MM.1S (cell line): ENCODE measurements at regions not wholly inside any gene's neighbourhood (a gene's known extent, or its start where the extent isn't known, plus 50 kb on each side); places are given as distances from the start of the nearest gene placed in this dataset.

Experiments used
- DNase-seq: peaks from one replicate; pipeline ENCODE4 v3.0.0-alpha.2; 2015
- H2AFZ ChIP-seq: fragments of 300-600 bp; sonication (generic); 2 replicates; pipeline ENCODE4 v1.6.0; 2016; ENCODE audit warnings: antibody characterized with exemption, low read length
- H3F3A ChIP-seq: fragments of 300-600 bp; sonication (generic); 2 replicates; pipeline ENCODE4 v1.6.1; 2016; ENCODE audit warnings: mild to moderate bottlenecking, antibody characterized with exemption, low read length, moderate library complexity, mixed read lengths; ENCODE audit not compliant: insufficient read depth
- H3K27ac ChIP-seq: fragments of 300-600 bp; sonication (generic); 2 replicates; pipeline ENCODE4 v1.5.1; 2016; ENCODE audit warnings: mild to moderate bottlenecking, low read length
- H3K27me3 ChIP-seq: fragments of 300-600 bp; sonication (generic); replicated peaks from 2 replicates; pipeline ENCODE4 v1.6.0; 2016; ENCODE audit warnings: low read length; ENCODE audit not compliant: insufficient read depth
- H3K36me3 ChIP-seq: fragments of 300-600 bp; sonication (generic); replicated peaks from 2 replicates; pipeline ENCODE4 v1.6.1; 2016; ENCODE audit warnings: mild to moderate bottlenecking, low read length, mixed read lengths; ENCODE audit not compliant: insufficient read depth
- H3K4me1 ChIP-seq: fragments of 300-600 bp; sonication (generic); 2 replicates; pipeline ENCODE4 v1.6.1; 2016; ENCODE audit warnings: low read length, mixed read lengths
- H3K4me2 ChIP-seq: fragments of 300-600 bp; sonication (generic); 2 replicates; pipeline ENCODE4 v1.6.0; 2016; ENCODE audit warnings: low read depth, low read length
- H3K4me3 ChIP-seq: fragments of 300-600 bp; sonication (generic); 2 replicates; pipeline ENCODE4 v1.5.1; 2016; ENCODE audit warnings: low read length, mixed read lengths
- H3K79me2 ChIP-seq: fragments of 300-600 bp; sonication (generic); 2 replicates; pipeline ENCODE4 v1.6.1; 2016; ENCODE audit warnings: mixed run types, low read length, mixed read lengths
- H3K9ac ChIP-seq: fragments of 300-600 bp; sonication (generic); 2 replicates; pipeline ENCODE4 v1.6.1; 2016; ENCODE audit warnings: low read length, mixed read lengths
- H3K9me2 ChIP-seq: fragments of 300-600 bp; sonication (generic); replicated peaks from 2 replicates; pipeline ENCODE4 v1.6.1; 2016; ENCODE audit warnings: mild to moderate bottlenecking, low read length, mixed read lengths; ENCODE audit not compliant: insufficient read depth
- H3K9me3 ChIP-seq: fragments of 300-600 bp; sonication (generic); replicated peaks from 2 replicates; pipeline ENCODE4 v1.6.1; 2016; ENCODE audit warnings: mild to moderate bottlenecking, low read length, mixed read lengths; ENCODE audit not compliant: insufficient read depth
- H4K20me1 ChIP-seq: fragments of 300-600 bp; sonication (generic); 2 replicates; pipeline ENCODE4 v1.6.1; 2016; ENCODE audit warnings: mild to moderate bottlenecking, low read length, moderate library complexity, mixed read lengths; ENCODE audit not compliant: insufficient read depth
- CTCF ChIP-seq: fragments of 300-600 bp; sonication (generic); IDR thresholded peaks from 2 replicates; pipeline ENCODE4 v1.5.1; 2016; ENCODE audit warnings: antibody characterized with exemption, low read length, mixed read lengths
- EZH2 ChIP-seq: fragments of 300-600 bp; sonication (generic); optimal IDR thresholded peaks from 2 replicates; pipeline ENCODE3; 2017; ENCODE audit warnings: low read depth, mild to moderate bottlenecking, antibody characterized with exemption, low read length, mixed read lengths
- EZH2phosphoT487 ChIP-seq: fragments of 300-600 bp; sonication (generic); IDR thresholded peaks from 2 replicates; pipeline ENCODE4 v1.6.1; 2018; ENCODE audit warnings: antibody characterized with exemption, low read length

GRCh38 chr4:130698251-130698650 lies 1602.3 kb downstream of the C4orf33 start:
- no peaks in the 10 kb centered on the region for H3K27me3 ChIP-seq

GRCh38 chr4:130699004-130699403 lies 1603.1 kb downstream of the C4orf33 start:
- H3K9me2 ChIP-seq: no peaks in the 10 kb centered on the region
- no peak overlapping the region for H3K4me3 ChIP-seq
- no peaks in the 10 kb centered on the region for H3K79me2 ChIP-seq
- no peaks in the 10 kb centered on the region for H3F3A ChIP-seq
- H3K27me3 ChIP-seq: no peaks in the 10 kb centered on the region
- H3K36me3 ChIP-seq: no peaks in the 10 kb centered on the region
- H4K20me1 ChIP-seq: no peaks in the 10 kb centered on the region
- H2AFZ ChIP-seq: no peak overlapping the region
- no peak overlapping the region for H3K27ac ChIP-seq
- no peak for TF ChIP-seq EZH2
- TF ChIP-seq EZH2phosphoT487: no peak
- TF ChIP-seq CTCF: no peak
- H3K4me1 ChIP-seq: no peaks in the 10 kb centered on the region
- no peak overlapping the region for H3K9ac ChIP-seq
- no peaks in the 10 kb centered on the region for H3K9me3 ChIP-seq
- no peak for DNase-seq
- H3K4me2 ChIP-seq: no peak overlapping the region

More at GRCh38 chr4:130698251-130698650, 1602.3 kb downstream of the C4orf33 start:
- H3K4me2 ChIP-seq: no peak overlapping the region
- H3K4me3 ChIP-seq: no peak overlapping the region
- H3K9me3 ChIP-seq: no peaks in the 10 kb centered on the region
- no peaks in the 10 kb centered on the region for H3K79me2 ChIP-seq
- no peaks in the 10 kb centered on the region for H3K36me3 ChIP-seq
- DNase-seq: no peak
- H3K4me1 ChIP-seq: no peaks in the 10 kb centered on the region
- H4K20me1 ChIP-seq: no peaks in the 10 kb centered on the region
- TF ChIP-seq EZH2phosphoT487 (no peak), EZH2 (no peak), CTCF (no peak)
- no peak overlapping the region for H3K9ac ChIP-seq
- H3F3A ChIP-seq: no peaks in the 10 kb centered on the region
- H2AFZ ChIP-seq: no peak overlapping the region
- no peak overlapping the region for H3K27ac ChIP-seq
- H3K9me2 ChIP-seq: no peaks in the 10 kb centered on the region

GRCh38 chr4:130703211-130703935 lies 1607.4 kb downstream of the C4orf33 start:
- no peak for DNase-seq
- Histone ChIP-seq H3K9me3 (no peaks in the 10 kb centered on the region), H3K4me3 (no peak overlapping the region), H3K27ac (no peak overlapping the region), H3K9me2 (no peaks in the 10 kb centered on the region), H3F3A (no peaks in the 10 kb centered on the region), H3K4me2 (no peak overlapping the region), H3K27me3 (no peaks in the 10 kb centered on the region), H4K20me1 (no peaks in the 10 kb centered on the region), H3K79me2 (no peaks in the 10 kb centered on the region), H3K36me3 (no peaks in the 10 kb centered on the region), H3K9ac (no peak overlapping the region), H3K4me1 (no peaks in the 10 kb centered on the region), H2AFZ (no peak overlapping the region)
- TF ChIP-seq EZH2phosphoT487 (no peak), EZH2 (no peak), CTCF (no peak)
